ENCODE measurements at regions not wholly inside any gene's neighbourhood (a gene's known extent, or its start where the extent isn't known, plus 50 kb on each side); places are given as distances from the start of the nearest gene placed in this dataset.

DNA sequence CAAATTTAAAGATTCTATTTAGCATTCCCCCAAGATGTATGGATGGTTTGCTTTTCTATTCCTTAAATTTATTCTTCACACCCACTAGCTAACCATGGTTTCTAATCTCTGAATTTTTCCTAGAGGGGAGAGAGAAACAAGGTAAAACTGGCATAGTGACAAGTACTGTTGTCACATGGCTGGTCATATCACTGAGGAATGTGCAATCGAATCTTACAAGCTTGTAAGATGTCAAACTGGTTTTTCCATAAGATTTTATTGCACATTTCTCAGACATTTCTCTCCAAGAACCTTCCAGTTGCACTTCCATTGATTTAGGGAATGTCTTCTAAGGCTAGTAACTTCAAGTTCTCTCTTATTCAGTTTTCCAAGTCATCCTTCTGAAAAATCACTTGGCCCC, 89.8 kb downstream of the MBL2 start:
- H3K4me1 ChIP-seq (ENCODE audit: insufficient read depth, low read length): no peaks in the 10 kb centered on the region; the same call in 1 of the 2 replicates
- H3K27ac ChIP-seq (ENCODE audit: insufficient read length, low read depth, low read length): no peak overlapping the region
- H2BK15ac ChIP-seq (ENCODE audit: low read depth, low read length): no peak overlapping the region
- H3K18ac ChIP-seq (ENCODE audit: insufficient read length, low read depth, low read length): no peak overlapping the region
- no peaks in the 10 kb centered on the region for H3K27me3 ChIP-seq (ENCODE audit: insufficient read depth, low read length)
- H3K9me3 ChIP-seq (ENCODE audit: control insufficient read depth, low read depth, low read length): no peaks in the 10 kb centered on the region
- H2BK5ac ChIP-seq (ENCODE audit: insufficient read length, low read length): no peak overlapping the region
- no peak overlapping the region for H2AK5ac ChIP-seq (ENCODE audit: insufficient read length, low read length)
- H3K14ac ChIP-seq (ENCODE audit: insufficient read depth, low read length): no peak overlapping the region
- no peak overlapping the region for H3K4me3 Mint-ChIP-seq
- no peaks in the 10 kb centered on the region for H3K27me3 Mint-ChIP-seq (ENCODE audit: low read depth)
- H4K91ac ChIP-seq (ENCODE audit: insufficient read length, low read depth, low read length): no peak overlapping the region
- H3K4ac ChIP-seq (ENCODE audit: low read depth, low read length): no peak overlapping the region
- H3K56ac ChIP-seq (ENCODE audit: insufficient read length, low read depth, low read length): no peak overlapping the region
- H3K4me2 ChIP-seq (ENCODE audit: insufficient read depth, insufficient read length, low read length): no peak overlapping the region
- no peak overlapping the region for H2BK12ac ChIP-seq (ENCODE audit: insufficient read length, low read depth, low read length)
- H4K20me1 ChIP-seq (ENCODE audit: control insufficient read depth, insufficient read depth, insufficient read length): no peaks in the 10 kb centered on the region
- no peak overlapping the region for H4K5ac ChIP-seq (ENCODE audit: insufficient read length, low read depth, low read length)
- H3K79me2 ChIP-seq (ENCODE audit: insufficient read depth, low read length): no peaks in the 10 kb centered on the region
- WGBS (ENCODE audit: extremely low coverage, insufficient read length, low lambda C conversion rate): no CpG with 5 or more reads among the region's 1 CpG
- H2BK20ac ChIP-seq (ENCODE audit: low read depth, low read length, poor library complexity, severe bottlenecking): no peak overlapping the region
- H4K8ac ChIP-seq (replicated peaks; ENCODE audit: insufficient read length, low read depth, low read length): no peak overlapping the region
- no peaks in the 10 kb centered on the region for H3K23me2 ChIP-seq (ENCODE audit: insufficient read length, low read depth, low read length, poor library complexity, severe bottlenecking)
- H3K79me1 ChIP-seq (ENCODE audit: insufficient read depth, low read depth, low read length, poor library complexity, severe bottlenecking): no peaks in the 10 kb centered on the region
- no peak overlapping the region for H3K23ac ChIP-seq (ENCODE audit: insufficient read length, low read depth, low read length)
- no peak overlapping the region for H2BK120ac ChIP-seq (ENCODE audit: low read depth, low read length, poor library complexity, severe bottlenecking)
- no peak for DNase-seq
- H3K27ac Mint-ChIP-seq: no peak overlapping the region
- H3T11ph ChIP-seq (ENCODE audit: low read length): no peak overlapping the region
- no peak overlapping the region for H2AFZ ChIP-seq (ENCODE audit: low read length)
- H3K4me1 Mint-ChIP-seq: peaks cover 16 to 18% of the 10 kb centered on the region in 2 experiments
- no peak overlapping the region for H3K9ac ChIP-seq (ENCODE audit: extremely low read depth, insufficient read length, low read length)
- TF ChIP-seq, protein P1, sequence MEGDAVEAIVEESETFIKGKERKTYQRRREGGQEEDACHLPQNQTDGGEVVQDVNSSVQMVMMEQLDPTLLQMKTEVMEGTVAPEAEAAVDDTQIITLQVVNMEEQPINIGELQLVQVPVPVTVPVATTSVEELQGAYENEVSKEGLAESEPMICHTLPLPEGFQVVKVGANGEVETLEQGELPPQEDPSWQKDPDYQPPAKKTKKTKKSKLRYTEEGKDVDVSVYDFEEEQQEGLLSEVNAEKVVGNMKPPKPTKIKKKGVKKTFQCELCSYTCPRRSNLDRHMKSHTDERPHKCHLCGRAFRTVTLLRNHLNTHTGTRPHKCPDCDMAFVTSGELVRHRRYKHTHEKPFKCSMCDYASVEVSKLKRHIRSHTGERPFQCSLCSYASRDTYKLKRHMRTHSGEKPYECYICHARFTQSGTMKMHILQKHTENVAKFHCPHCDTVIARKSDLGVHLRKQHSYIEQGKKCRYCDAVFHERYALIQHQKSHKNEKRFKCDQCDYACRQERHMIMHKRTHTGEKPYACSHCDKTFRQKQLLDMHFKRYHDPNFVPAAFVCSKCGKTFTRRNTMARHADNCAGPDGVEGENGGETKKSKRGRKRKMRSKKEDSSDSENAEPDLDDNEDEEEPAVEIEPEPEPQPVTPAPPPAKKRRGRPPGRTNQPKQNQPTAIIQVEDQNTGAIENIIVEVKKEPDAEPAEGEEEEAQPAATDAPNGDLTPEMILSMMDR (conservative IDR thresholded peaks at IDR 0.05): no peak
- no peaks in the 10 kb centered on the region for H3K36me3 Mint-ChIP-seq (ENCODE audit: insufficient read depth in 1 of 3, low read depth in 3 of 3)
- no peaks in the 10 kb centered on the region; a peak in 1 of 5 replicates for H3K9me3 Mint-ChIP-seq
